HG02852 (cell line): ENCODE measurements at regions not wholly inside any gene's neighbourhood (a gene's known extent, or its start where the extent isn't known, plus 50 kb on each side); places are given as distances from the start of the nearest gene placed in this dataset.
"Not testable (repeated sequence)": the region's sequence is repeated elsewhere in the genome, so short reads cannot be mapped to it uniquely, and the experiment has no call there.

ENCODE experiments used
- ATAC-seq: cut with Tn5 transposase; IDR thresholded peaks from one replicate; pipeline ENCODE4 v1.9.1; 2021; ENCODE audit warnings: mild to moderate bottlenecking, moderate library complexity; ENCODE audit not compliant: unreplicated experiment

GRCh38 chr22:23384431-23384830, 195.7 kb downstream of the IGLL1 start:
- ATAC-seq = no peak

GRCh38 chr22:23383491-23384361, 196.4 kb downstream of the IGLL1 start:
- ATAC-seq = no peak

GRCh38 chr22:23382428-23383218, 197.5 kb downstream of the IGLL1 start:
- no peak for ATAC-seq

GRCh38 chr22:23381661-23382427, 198.2 kb downstream of the IGLL1 start:
- ATAC-seq = no peak

GRCh38 chr22:23380911-23381310, 199.2 kb downstream of the IGLL1 start:
- no peak for ATAC-seq

GRCh38 chr22:23380230-23380573, 199.9 kb downstream of the IGLL1 start:
- no peak for ATAC-seq

- ATAC-seq = not testable (repeated sequence)
These were observed 199.4 kb downstream of the BCR start for GRCh38 chr22:23379540-23380229.

- ATAC-seq = no peak
These were observed 197.5 kb downstream of the BCR start for GRCh38 chr22:23377767-23378166.

- no peak for ATAC-seq
These were observed 195.9 kb downstream of the BCR start for GRCh38 chr22:23376256-23376655.

- no peak for ATAC-seq
These were observed 194.9 kb downstream of the BCR start for GRCh38 chr22:23375031-23375827.

GRCh38 chr22:23373601-23374000, 193.3 kb downstream of the BCR start:
- ATAC-seq = no peak

- no peak for ATAC-seq
These were observed 189.9 kb downstream of the BCR start for GRCh38 chr22:23370251-23370650.

GRCh38 chr22:23369054-23369685, 188.9 kb downstream of the BCR start:
- no peak for ATAC-seq
